HCT116 (cell line): ENCODE measurements at regions not wholly inside any gene's neighbourhood (a gene's known extent, or its start where the extent isn't known, plus 50 kb on each side); places are given as distances from the start of the nearest gene placed in this dataset.

Experiments
- ATAC-seq: fragments of 200-7000 bp; cut with Tn5 transposase; 2 replicates; pipeline ENCODE4 v1.9.1; 2020; ENCODE audit warnings: mild to moderate bottlenecking, moderate library complexity
- BruUV-seq: library from RNA; stranded (reverse); fragments of 400-500 nt; replicated peaks from 2 replicates; lab custom pipeline; 2021; lab: Mats Ljungman, UMichigan
- CTCF ChIA-PET: fragments of 300-600 bp; sonication (Branson Sonifier 250); formaldehyde crosslinking; loops from one replicate; lab custom pipeline; 2021; ENCODE audit warnings: antibody characterized with exemption; lab: Charles Lee
- POLR2A ChIA-PET: fragments of 300-600, 350-600 bp; sonication (Branson Sonifier 250); formaldehyde crosslinking; loops from one replicate; lab custom pipeline; 2021; ENCODE audit warnings: antibody characterized with exemption; lab: Charles Lee
- RAD21 ChIA-PET, 2 experiments: fragments of 300-600 bp; sonication (Branson Sonifier 250); formaldehyde crosslinking; loops; one replicate each; lab custom pipeline; 2023; ENCODE audit warnings: low total read pairs in 2 of 2; ENCODE audit not compliant: uncharacterized antibody in 2 of 2, unreplicated experiment in 2 of 2, low non-redundant PET in 1 of 2; lab: Charles Lee
- DNase-seq: peaks from one replicate; pipeline ENCODE4 v3.0.0-alpha.2; 2010; ENCODE audit warnings: low read depth, low spot score
- H2AFZ ChIP-seq: fragments of 200-600 bp; shearing (Covaris generic), sonication (generic); 2 replicates; pipeline ENCODE4 v1.6.1; 2017; ENCODE audit warnings: low read depth, mixed run types, mixed read lengths, antibody characterized with exemption, low read length; ENCODE audit not compliant: poor library complexity, severe bottlenecking
- H3K27ac ChIP-seq: 2 replicates; pipeline ENCODE4 v1.5.1; 2012; ENCODE audit warnings: low read depth, low read length
- H3K27me3 ChIP-seq: fragments of 200-600 bp; sonication (generic); 2 replicates; pipeline ENCODE4 v1.6.1; 2016; ENCODE audit warnings: mixed run types, low read length, mixed read lengths; ENCODE audit not compliant: insufficient read depth
- H3K36me3 ChIP-seq, 2 experiments: fragments of 200-500 bp in 1 of 2; fragments of 200-600 bp in 1 of 2; sonication (Bioruptor generic) in 1 of 2; sonication (generic) in 1 of 2; 2 replicates each; pipeline versions ENCODE4 v1.5.1 to v1.6.1; 2014 to 2016; ENCODE audit warnings: low read length in 2 of 2, inconsistent platforms in 1 of 2, mixed read lengths in 1 of 2, mixed run types in 1 of 2; ENCODE audit not compliant: insufficient read depth in 2 of 2, control insufficient read depth in 1 of 2
- H3K4me1 ChIP-seq, 2 experiments: fragments of 200-600 bp in 1 of 2; sonication (generic) in 1 of 2; 2 replicates each; pipeline versions ENCODE4 v1.5.1 to v1.6.1; 2012 to 2017; ENCODE audit warnings: low read length in 2 of 2, inconsistent platforms in 1 of 2, mild to moderate bottlenecking in 1 of 2, mixed read lengths in 1 of 2, mixed run types in 1 of 2, moderate library complexity in 1 of 2; ENCODE audit not compliant: insufficient read depth in 2 of 2, control insufficient read depth in 1 of 2
- H3K4me2 ChIP-seq: fragments of 200-600 bp; sonication (generic); 2 replicates; pipeline ENCODE4 v1.6.1; 2017; ENCODE audit warnings: mixed run types, low read length, mixed read lengths
- H3K4me3 ChIP-seq, 2 experiments: fragments of 200-600 bp in 1 of 2; sonication (generic) in 1 of 2; replicated peaks in 1 of 2; 2 replicates each; pipeline ENCODE4 v1.5.1; 2011 to 2016; ENCODE audit warnings: low read length in 2 of 2, control low read depth in 1 of 2, low read depth in 1 of 2, mild to moderate bottlenecking in 1 of 2, mixed read lengths in 1 of 2, mixed run types in 1 of 2
- H3K79me2 ChIP-seq: fragments of 200-600 bp; sonication (generic); 2 replicates; pipeline ENCODE4 v1.6.1; 2017; ENCODE audit warnings: mild to moderate bottlenecking, mixed run types, low read length, moderate library complexity, mixed read lengths; ENCODE audit not compliant: insufficient read depth
- H3K9ac ChIP-seq: fragments of 200-600 bp; sonication (generic); 2 replicates; pipeline ENCODE4 v1.6.1; 2016; ENCODE audit warnings: low read length, mixed read lengths
- H3K9me2 ChIP-seq: fragments of 200-600 bp; sonication (generic), shearing (Covaris generic); 2 replicates; pipeline ENCODE4 v1.6.1; 2017; ENCODE audit warnings: mixed run types, mild to moderate bottlenecking, moderate library complexity; ENCODE audit not compliant: insufficient read depth
- H3K9me3 ChIP-seq, 2 experiments: fragments of 200-500 bp in 1 of 2; fragments of 200-600 bp in 1 of 2; sonication (Bioruptor generic) in 1 of 2; sonication (generic) in 1 of 2; 2 replicates each; pipeline ENCODE4 v1.6.1; 2014 to 2017; ENCODE audit warnings: low read length in 2 of 2, mixed read lengths in 2 of 2, inconsistent platforms in 1 of 2, low read depth in 1 of 2, mild to moderate bottlenecking in 1 of 2, mixed run types in 1 of 2, moderate library complexity in 1 of 2; ENCODE audit not compliant: control insufficient read depth in 1 of 2, insufficient read depth in 1 of 2
- H4K20me1 ChIP-seq: fragments of 200-600 bp; sonication (generic), shearing (Covaris generic); 2 replicates; pipeline ENCODE4 v1.6.1; 2017; ENCODE audit warnings: mixed run types, mild to moderate bottlenecking, moderate library complexity; ENCODE audit not compliant: insufficient read depth
- CBX3 ChIP-seq: IDR thresholded peaks from 2 replicates; pipeline ENCODE4 v1.6.1; 2012; ENCODE audit warnings: low read depth
- EZH2 ChIP-seq: fragments of 200-600 bp; sonication (generic); IDR thresholded peaks from 2 replicates; pipeline ENCODE4 v1.6.1; 2017; ENCODE audit warnings: antibody characterized with exemption, mixed run types
- EZH2phosphoT487 ChIP-seq: fragments of 200-600 bp; IDR thresholded peaks from 2 replicates; pipeline ENCODE4 v1.6.1; 2018; ENCODE audit warnings: antibody characterized with exemption, borderline replicate concordance
- FOSL1 ChIP-seq: IDR thresholded peaks from 2 replicates; pipeline ENCODE4 v1.6.1; 2012; ENCODE audit warnings: low read depth
- JUND ChIP-seq: IDR thresholded peaks from 2 replicates; pipeline ENCODE4 v1.6.1; 2012
- MAX ChIP-seq: IDR thresholded peaks from 2 replicates; pipeline ENCODE4 v1.6.1; 2012
- POLR2AphosphoS5 ChIP-seq: IDR thresholded peaks from 2 replicates; pipeline ENCODE4 v1.6.1; 2011; ENCODE audit warnings: mild to moderate bottlenecking, low read depth, low read length, moderate library complexity
- SIN3A ChIP-seq: IDR thresholded peaks from 2 replicates; pipeline ENCODE4 v1.6.1; 2012; ENCODE audit warnings: low read depth
- SP1 ChIP-seq: IDR thresholded peaks from 2 replicates; pipeline ENCODE4 v1.6.1; 2012; ENCODE audit warnings: low read depth
- SRF ChIP-seq: IDR thresholded peaks from 2 replicates; pipeline ENCODE4 v1.6.1; 2012; ENCODE audit warnings: low read depth
- YY1 ChIP-seq: IDR thresholded peaks from 2 replicates; pipeline ENCODE4 v1.6.1; 2011; ENCODE audit warnings: low read length, low read depth, moderate library complexity, mild to moderate bottlenecking; ENCODE audit not compliant: insufficient replicate concordance; ENCODE audit errors: extremely low read depth
- ZBTB33 ChIP-seq: IDR thresholded peaks from 2 replicates; pipeline ENCODE4 v1.6.1; 2011; ENCODE audit warnings: mild to moderate bottlenecking, low read length, moderate library complexity; ENCODE audit not compliant: insufficient replicate concordance; ENCODE audit errors: extremely low read depth
- ZFX ChIP-seq: fragments of 450-650 bp; IDR thresholded peaks from 2 replicates; pipeline ENCODE4 v1.6.1; 2017
- ZNF274 ChIP-seq: fragments of 200-500 bp; sonication (Bioruptor generic); IDR thresholded peaks from 2 replicates; pipeline ENCODE4 v1.6.1; 2014; ENCODE audit warnings: mild to moderate bottlenecking, low read depth, low read length, inconsistent platforms
- intact Hi-C: fragments of 100-400 bp; cut with micrococcal nuclease; formaldehyde crosslinking; loops from 2 replicates; pipeline ENCODE4 v1.10.0; 2022
- TF ChIP-seq, protein P1 (sequence below): IDR thresholded peaks from 2 replicates; pipeline ENCODE4 v1.6.1; 2012

GRCh38 chr19:28642787-28643683 is 569.9 kb downstream of the UQCRFS1 start:
- ATAC-seq (no peak), DNase-seq (no peak)
- ChIA-PET POLR2A (no interaction called here), RAD21 (no interaction called here), CTCF (no interaction called here)
- H3K27me3 ChIP-seq, result no peaks in the 10 kb centered on the region
- H3K4me2 ChIP-seq, result no peak overlapping the region
- H3K9me2 ChIP-seq, result no peaks in the 10 kb centered on the region
- no peak overlapping the region for H2AFZ ChIP-seq
- H3K36me3 ChIP-seq, result no peaks in the 10 kb centered on the region
- intact Hi-C loops, result no loop called here
- no peak overlapping the region for H3K4me3 ChIP-seq
- no peak overlapping the region for H3K27ac ChIP-seq
- no peaks in the 10 kb centered on the region for H3K4me1 ChIP-seq
- TF ChIP-seq POLR2AphosphoS5 (no peak), ZFX (no peak), FOSL1 (no peak), SRF (no peak), SIN3A (no peak), YY1 (no peak), SP1 (no peak), EZH2phosphoT487 (no peak), JUND (no peak), EZH2 (no peak), MAX (no peak), ZBTB33 (no peak), ZNF274 (no peak), CBX3 (no peak)
- TF ChIP-seq, protein P1, sequence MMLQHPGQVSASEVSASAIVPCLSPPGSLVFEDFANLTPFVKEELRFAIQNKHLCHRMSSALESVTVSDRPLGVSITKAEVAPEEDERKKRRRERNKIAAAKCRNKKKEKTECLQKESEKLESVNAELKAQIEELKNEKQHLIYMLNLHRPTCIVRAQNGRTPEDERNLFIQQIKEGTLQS, result no peak
- no peaks in the 10 kb centered on the region for H3K79me2 ChIP-seq
- H4K20me1 ChIP-seq, result no peaks in the 10 kb centered on the region
- no TSS peak for BruUV-seq
- H3K9me3 ChIP-seq, result peaks cover 3 to 38% of the 10 kb centered on the region in 2 experiments; a peak in 2 of 4 replicates
- H3K9ac ChIP-seq, result no peak overlapping the region
